Ramos (cell line): ENCODE measurements at regions not wholly inside any gene's neighbourhood (a gene's known extent, or its start where the extent isn't known, plus 50 kb on each side); places are given as distances from the start of the nearest gene placed in this dataset.

ENCODE experiments used
- in situ Hi-C: fragments of 300-500 bp; cut with MboI; formaldehyde crosslinking; loops from one replicate; pipeline ENCODE4 v1.14.3; 2022; ENCODE audit warnings: low sequenced_read_pairs; ENCODE audit not compliant: unreplicated experiment

- in situ Hi-C loops: no loop called here
These were observed 358.3 kb downstream of the SOX9 start for GRCh38 chr17:72479113-72479512.

- in situ Hi-C loops: no loop called here
These were observed 360.8 kb downstream of the SOX9 start for GRCh38 chr17:72481572-72481971.

GRCh38 chr17:72485596-72485995, 364.8 kb downstream of the SOX9 start:
- in situ Hi-C loops: no loop called here

- in situ Hi-C loops: no loop called here
These were observed 366.0 kb downstream of the SOX9 start for GRCh38 chr17:72486806-72487205.

GRCh38 chr17:72487731-72488494, 367.1 kb downstream of the SOX9 start:
- in situ Hi-C loops: no loop called here

GRCh38 chr17:72488555-72489271, 367.9 kb downstream of the SOX9 start:
- in situ Hi-C loops: no loop called here

GRCh38 chr17:72489272-72489641, 368.4 kb downstream of the SOX9 start:
- in situ Hi-C loops: no loop called here

- in situ Hi-C loops: no loop called here
These were observed 370.3 kb downstream of the SOX9 start for GRCh38 chr17:72491102-72491501.

GRCh38 chr17:72492494-72492893, 371.7 kb downstream of the SOX9 start:
- in situ Hi-C loops: no loop called here

GRCh38 chr17:72492941-72493340, 372.1 kb downstream of the SOX9 start:
- in situ Hi-C loops: no loop called here

GRCh38 chr17:72494566-72494965, 373.7 kb downstream of the SOX9 start:
- in situ Hi-C loops: no loop called here

GRCh38 chr17:72496461-72496860, 375.6 kb downstream of the SOX9 start:
- in situ Hi-C loops: no loop called here

GRCh38 chr17:72497915-72498314, 377.1 kb downstream of the SOX9 start:
- in situ Hi-C loops: no loop called here

GRCh38 chr17:72498364-72499210, 377.8 kb downstream of the SOX9 start:
- in situ Hi-C loops: no loop called here

GRCh38 chr17:72501404-72502370, 380.9 kb downstream of the SOX9 start:
- in situ Hi-C loops: no loop called here

- in situ Hi-C loops: no loop called here
These were observed 381.8 kb downstream of the SOX9 start for GRCh38 chr17:72502371-72503341.

GRCh38 chr17:72503556-72503955, 382.7 kb downstream of the SOX9 start:
- in situ Hi-C loops: no loop called here

GRCh38 chr17:72504783-72505182, 384.0 kb downstream of the SOX9 start:
- in situ Hi-C loops: no loop called here

GRCh38 chr17:72506773-72507172, 386.0 kb downstream of the SOX9 start:
- in situ Hi-C loops: no loop called here
